Glomerular endothelial cell (primary cell): ENCODE measurements at regions not wholly inside any gene's neighbourhood (a gene's known extent, or its start where the extent isn't known, plus 50 kb on each side); places are given as distances from the start of the nearest gene placed in this dataset.
A peak's percentile ranks its signal among the peaks of the same experiment; 100 is the strongest.
"Not testable (repeated sequence)": the region's sequence is repeated elsewhere in the genome, so short reads cannot be mapped to it uniquely, and the experiment has no call there.

Experiments used
- DNase-seq: peaks from one replicate; pipeline ENCODE4 v3.0.0-alpha.2; 2011; ENCODE audit warnings: low read depth, low spot score; ENCODE audit errors: extremely low read depth

DNA sequence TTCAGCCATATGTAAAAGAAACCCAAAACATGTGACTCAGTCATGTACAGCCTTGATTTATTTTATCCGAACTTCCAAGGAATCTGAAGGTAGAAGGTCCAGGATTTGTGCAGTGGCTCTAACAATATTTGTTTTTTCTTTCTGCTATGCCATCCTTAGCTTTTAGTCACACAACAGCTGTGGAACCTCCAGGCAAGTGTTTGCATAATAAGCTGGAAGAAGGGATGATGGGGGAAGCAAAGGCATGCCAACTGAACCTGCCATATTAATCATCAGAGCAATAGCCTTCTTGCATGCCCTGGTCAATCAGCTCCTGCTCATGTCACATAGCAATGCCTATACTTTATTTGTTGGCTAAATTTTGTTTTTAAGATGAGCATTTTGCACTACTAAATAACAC is 444.7 kb upstream of the ARPP21 start:
- DNase-seq, result no peak

DNA sequence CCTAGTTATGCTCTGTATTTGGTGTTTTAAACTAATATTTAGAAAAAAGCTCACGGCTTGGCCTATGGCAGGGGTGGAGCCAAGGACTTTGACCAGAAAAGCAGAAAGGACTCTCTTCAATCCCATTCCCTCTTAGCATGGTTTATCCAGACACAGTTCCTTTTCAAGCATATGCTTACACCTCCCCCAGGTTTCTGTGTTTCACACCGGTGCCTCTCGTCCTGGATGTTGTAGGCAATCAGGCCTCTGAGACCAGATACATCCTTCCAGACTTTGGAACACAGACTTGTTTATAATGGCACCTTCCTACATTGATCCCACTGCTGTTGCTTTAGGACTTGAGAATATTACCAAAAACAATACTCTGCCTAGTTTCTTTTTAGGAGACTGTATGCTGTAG is 440.5 kb upstream of the ARPP21 start:
- DNase-seq, result no peak

DNA sequence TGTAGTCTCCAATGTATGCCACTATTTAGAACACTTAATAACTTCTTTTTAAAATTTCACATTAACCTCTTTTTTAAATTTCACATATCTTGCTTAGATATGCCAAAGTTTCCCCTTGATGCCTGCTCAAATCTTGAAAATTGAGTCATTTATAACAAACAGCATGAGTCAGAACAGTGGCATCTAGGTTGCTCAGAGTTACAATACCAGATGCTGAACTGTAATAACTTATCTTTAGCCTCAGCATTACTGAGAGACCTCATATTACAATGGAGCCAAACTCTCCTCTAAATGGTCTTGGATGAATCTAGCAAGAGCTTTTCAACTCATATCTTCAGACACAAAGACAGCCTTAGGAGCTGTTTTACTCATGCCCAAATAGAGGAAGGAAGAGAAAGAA is 439.3 kb upstream of the ARPP21 start:
- DNase-seq, result peak; percentile 18

DNA sequence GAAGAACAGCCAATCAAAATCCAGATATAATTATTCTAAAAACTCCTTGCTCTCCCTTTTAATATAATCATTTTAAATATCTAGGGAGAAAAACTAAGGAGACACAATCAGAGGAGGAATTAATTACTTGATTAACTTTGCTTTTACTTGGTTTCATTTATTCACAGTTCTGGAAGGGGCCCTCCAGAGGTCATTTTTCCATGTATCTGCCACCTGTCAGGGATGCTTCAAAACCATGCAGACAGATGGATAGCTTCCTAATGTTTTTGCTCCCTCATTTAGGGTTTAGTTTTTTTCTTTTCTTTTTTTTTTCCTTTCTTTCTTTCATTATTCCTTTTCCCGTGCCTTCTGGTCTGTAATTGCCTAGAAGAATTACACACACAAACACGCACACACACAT is 438.1 kb upstream of the ARPP21 start:
- DNase-seq, result no peak

DNA sequence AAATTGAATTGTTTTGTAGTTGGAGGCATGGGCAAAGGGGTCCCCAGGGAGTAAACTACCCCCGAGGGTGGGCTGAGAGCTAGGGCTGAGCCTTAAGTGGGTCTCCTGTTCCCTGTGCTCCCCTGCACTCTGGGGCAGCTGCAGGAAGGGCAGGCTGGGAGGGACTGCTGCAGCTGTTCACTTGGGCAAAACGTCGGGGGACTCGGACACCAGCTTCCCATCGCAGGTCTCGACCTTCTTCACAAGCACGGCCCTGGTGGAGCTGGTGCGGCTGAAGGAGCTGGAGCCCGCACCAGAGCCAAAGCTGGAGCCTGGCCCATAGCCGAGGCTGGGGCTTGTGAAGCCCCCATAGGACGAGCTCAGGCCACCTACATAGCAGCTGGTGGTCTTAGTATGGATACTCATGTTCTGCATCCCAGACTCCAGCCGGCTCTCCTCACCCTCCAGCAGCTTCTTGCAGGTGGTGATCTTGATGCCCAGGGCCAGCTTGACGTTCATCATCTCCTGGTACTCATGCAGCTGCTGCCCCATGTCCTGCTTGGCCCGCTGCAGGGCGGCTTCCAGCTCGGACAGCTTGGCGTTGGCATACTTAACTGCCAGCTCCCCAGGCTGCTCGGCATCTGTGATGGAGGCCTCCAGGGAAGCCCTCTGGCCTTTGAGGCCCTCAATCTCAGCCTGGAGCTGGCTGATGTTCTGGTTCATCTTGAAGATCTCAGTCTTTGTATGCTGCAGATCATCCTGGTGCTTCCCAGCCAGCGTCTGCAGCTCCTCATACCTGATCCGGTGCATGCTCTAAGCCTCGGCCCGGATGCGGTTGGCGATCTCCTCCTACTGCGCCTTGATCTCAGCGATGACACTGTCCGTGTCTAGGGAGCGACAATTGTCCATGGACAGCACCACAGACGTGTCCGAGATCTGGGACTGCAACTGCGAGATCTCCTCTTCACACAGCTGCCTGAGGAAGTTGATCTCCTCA is 423.5 kb upstream of the ARPP21 start:
- no peak for DNase-seq

DNA sequence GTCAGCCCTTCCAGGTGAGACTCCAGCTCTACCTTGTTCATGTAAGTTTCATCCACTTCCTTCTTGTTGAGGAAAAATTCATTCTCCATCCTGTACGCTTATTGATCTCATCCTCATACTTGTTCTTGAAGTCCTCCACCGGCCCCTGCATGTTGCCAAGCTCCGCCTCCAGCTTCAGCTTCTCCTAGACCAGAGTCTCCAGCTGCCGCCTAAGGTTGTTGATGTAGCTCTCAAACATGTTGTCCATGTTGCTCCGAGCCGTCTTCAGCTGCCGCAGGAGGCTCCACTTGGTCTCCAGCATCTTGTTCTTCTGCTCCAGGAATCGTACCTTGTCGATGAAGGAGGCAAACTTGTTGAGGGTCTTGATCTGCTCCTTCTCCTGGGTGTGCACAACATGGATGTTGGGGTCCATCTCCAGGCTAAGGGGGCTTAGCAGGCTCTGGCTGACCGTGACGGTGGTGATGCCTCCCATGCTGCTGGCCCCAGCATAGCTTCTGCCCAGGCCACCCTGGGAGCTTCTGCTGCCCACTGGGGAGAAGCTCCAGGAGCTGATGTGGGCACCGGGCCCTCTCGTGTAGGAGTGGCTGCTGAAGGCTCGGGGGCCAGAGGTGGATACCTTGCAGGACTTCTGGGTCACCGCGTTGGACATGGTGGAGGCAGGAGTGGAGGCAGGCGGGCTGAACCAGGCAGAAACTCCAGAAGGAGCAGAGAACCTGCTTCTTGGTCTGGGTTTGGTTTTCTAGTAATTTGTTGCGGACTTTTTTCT is 422.6 kb upstream of the ARPP21 start:
- DNase-seq, result no peak

DNA sequence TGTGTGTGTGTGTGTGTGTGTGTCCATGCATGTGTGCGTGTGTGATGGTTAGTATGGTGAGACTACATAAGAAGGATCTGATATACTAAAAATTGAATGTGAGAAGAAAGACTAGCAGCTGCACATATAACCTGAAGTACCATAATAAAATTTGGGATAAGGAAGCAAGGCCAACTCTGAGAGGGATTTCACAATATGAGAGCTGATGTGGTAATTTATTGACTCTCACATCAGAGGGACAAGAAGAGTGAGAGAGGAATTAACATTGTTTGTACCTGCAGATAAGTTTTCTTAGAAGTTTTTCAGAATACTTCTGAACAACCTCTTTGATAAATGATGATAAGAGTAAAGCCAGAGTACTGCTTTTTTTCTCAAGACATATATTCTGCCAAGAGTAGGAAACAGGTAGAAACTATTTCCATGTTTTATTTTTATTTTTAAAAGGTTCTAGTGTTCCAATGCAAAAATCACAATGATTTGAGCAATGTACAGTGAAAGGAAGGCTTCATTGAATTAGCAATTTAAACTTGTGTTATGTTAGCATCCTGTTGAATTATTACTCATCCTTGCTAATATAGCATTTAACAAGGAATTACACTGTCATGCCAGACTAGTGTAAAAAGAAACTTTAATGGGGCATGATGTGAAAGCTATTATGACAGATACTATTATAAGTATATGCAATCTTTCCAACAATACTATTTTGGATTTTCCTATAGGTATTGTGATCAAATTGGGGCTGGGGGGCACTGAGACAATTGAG is 415.5 kb upstream of the ARPP21 start:
- no peak for DNase-seq

DNA sequence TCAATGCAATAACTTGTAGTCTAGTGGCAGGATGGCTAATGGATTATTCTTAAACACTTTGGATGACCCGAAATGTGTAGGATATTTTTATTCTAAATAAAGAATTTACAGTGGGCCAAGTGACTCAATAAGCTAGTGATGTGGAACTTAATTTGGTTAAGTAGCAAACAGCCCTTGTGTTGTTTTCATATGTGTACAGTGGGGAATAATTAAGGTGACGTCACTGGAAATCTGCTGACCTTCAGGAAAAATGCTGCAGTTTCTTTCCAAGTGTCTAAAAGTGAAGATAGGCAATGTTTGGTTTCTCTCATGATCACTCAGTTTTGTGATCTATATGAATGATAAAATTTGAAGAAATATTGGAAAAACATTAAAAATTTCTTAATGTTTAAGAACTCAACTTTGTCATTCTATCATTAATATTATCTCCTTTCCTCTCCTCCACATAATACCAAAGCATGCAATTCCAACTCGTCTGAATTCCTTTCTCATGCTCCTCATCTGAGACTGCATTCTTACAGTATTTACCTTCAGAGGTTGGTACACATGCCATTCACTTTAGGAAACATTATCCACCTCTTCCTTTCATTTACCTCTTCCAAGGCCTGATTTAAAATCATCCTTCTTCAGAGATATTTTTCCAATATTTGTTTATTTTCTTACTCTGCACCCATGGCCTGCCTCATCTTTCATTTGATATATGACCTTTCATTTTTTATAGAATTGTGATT is 414.6 kb upstream of the ARPP21 start:
- DNase-seq, result no peak

DNA sequence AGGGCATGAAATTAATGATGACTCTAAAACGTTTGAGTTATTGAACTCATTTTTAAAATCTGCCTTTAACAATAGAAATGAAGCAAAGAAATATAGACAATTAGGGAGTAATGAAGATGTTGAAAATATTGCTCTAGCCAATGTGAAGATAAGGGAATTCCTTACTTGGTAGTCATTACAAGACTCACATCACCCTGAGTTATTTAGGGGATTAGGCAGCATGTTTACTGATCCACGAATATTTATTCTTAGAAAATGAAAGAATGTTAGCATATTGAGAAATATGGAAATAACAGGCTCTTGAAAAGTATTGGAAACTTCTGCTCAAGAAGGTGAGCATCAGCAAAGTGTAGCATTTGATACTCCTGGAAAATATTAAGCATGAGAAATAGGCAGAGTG is 398.1 kb upstream of the ARPP21 start:
- DNase-seq, result no peak

DNA sequence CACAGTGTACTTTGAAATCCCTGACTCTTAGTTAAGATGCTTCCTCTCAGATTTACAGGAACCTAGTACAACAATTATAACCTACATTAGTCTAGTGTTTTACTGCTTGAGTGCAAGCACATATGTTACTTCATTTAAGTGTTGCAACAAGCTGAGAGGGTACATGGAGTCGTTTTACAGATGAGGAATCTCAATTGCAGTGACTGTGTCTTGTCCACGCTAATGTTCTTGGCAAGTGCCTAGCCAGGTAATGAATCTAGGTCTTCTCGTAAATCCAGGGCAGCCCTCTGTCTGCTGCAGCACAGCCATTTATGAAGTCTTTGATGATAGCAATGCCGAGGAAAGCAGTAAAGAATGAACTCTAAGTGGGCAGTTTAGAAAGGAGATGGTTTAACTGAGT is 384.4 kb upstream of the ARPP21 start:
- DNase-seq, result no peak

DNA sequence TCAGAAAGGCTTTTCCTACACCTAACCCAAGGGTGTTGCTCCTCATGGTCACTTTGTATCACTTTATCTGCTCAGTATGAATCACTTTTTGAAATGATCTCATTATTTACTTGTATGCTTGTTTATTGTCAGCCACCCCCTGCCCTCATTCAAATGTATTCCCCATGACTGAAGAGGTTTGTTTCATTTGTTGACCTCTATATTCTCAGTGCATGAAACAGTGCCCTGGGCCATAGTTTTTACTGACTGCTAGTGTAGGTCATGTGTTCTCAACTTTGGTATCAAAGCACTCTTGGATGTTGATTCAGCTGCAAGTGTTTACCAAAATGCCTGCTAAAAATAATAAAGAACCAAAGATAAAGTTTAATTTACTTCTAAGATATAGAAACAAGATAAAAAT is 381.7 kb upstream of the ARPP21 start:
- DNase-seq, result no peak

DNA sequence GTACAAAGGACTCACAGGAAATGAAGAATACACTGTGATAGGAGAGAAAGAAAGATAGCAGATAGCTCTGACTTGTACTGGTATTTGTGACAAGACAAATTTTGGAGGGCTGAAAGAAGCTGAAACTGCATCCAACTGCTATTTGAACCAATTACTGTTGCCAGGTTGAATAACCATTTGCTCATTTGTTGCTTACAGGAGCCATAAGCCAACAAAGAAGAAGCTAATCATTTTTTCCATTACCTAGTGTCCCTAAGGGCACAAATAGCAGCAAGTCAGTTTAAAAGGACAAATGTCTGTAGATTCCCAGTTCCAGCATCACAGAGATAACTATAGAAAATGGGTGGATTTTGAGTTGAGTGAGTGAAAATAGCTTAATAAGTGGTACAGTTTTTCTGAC is 376.9 kb upstream of the ARPP21 start:
- no peak for DNase-seq

DNA sequence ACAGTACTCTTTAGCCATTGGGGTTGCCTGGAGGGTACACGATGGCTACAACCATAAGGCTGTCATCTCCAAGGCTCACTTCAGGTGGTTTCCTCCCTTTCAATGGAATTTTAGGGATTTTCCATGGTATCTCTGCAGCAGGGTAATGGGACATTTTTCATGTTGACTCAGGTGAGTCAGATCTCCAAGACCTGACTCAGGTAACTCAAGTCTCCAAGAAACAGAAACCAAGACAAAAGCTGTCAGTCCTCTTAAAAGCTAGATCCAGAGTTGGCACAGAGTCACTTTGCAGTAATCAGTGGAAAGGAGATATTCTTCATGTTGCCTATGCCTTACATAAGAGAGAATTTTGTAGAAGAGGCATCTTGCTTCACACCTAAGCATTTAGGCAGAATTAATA is 375.8 kb upstream of the ARPP21 start:
- no peak for DNase-seq

DNA sequence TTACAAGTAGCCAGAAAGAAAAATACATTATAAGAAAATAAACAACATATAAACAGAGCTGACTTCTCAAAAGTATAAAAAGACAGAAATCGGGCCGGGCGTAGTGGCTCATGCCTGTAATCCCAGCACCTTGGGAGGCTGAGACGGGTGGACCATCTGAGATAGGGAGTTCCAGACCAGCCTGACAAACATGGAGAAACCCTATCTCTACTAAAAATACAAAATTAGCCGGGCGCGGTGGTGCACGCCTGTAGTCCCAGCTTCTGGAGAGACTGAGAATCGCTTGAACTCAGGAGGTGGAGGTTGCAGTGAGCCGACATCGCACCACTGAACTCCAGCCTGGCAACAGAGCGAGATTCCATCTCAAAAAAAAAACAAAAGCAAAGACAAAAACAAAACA is 373.3 kb upstream of the ARPP21 start:
- not testable (repeated sequence) for DNase-seq

DNA sequence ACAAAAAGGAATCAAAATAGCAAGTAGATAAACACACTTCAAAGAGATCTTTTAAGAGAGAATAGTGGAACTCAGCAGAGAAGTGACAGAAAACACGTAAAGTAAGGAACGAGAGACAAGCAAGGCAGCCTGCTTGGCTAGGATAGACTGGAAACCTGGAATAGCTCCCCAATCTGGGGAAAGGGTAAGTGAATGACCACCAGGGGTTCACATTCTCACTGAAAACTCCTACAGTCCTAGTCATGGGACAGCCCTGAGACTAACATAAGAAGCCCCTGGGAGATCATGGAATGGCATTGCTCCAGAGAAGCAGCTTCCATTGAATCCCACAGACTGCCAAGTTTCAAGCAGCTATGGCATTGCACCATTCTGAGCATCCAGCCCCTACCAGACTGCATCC is 363.6 kb upstream of the ARPP21 start:
- no peak for DNase-seq

DNA sequence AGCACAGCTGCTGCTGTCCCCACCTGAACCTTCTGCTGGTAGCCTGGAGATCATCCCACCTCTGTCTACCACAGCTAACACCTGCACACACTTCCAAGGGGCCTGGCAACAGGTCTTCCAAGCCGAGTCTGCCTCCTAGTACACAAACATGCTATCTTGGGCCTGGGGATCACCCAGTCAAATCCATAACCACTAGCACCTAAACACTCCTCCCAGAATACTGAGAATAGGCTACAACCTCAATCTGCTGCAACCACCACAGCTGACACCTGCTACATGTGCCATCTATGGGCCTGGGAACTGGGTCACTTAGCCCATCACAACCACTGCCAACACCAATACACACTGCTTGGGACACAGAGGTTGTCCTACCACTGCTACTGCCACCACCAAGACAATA is 362.8 kb upstream of the ARPP21 start:
- DNase-seq, result no peak

DNA sequence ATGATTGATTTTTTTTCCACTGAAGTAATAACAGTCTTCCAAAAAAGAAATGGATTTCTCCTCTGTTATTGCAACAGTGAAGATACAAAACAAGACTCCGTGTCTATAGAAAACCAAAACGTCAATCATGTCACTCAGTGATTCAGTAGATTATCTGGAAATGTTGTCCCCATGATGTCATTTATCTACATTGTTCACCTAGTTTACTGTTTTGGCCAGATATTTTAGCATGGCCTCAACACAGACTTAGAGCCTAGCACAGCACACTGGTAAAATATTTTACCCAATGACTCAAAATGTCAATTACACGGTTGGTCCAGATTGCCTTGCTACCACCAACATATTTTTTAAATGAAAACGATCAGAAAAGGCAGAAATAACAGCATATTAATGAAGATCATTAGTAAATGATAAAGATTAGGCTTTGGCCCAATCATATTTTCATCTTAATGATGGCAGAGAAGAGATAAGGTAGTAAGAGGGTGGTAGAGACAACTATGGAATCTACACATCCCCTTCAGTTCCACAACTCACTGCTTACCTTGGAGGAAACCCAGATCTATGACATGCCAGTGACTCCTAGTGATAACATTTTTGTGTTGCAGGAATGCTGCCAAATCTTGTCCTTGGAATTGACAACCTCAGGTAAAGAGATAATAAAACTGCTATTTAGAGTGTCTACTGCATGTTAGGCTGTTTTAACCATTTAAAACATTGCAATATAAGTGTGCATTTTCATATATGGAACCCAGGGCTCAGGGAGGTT is 347.7 kb upstream of the ARPP21 start:
- DNase-seq, result no peak

DNA sequence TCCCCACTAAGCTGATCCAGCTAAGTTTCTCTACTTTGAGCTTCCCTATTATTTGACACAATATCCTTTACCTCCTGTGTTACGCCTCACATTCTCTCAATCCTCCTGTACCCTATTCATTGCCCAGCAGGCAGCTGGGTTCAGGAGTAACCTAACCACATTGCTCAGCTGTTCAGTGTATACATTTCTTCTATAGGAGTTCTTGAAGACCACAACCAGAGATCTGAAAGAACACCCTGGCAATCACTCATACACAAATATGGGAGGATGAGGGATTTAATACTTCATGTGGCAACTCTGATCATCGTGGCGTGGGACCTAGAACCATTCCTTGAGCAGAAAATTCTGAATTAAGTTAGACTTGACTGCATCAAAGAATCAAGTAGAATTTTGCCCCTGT is 346.8 kb upstream of the ARPP21 start:
- DNase-seq, result no peak

DNA sequence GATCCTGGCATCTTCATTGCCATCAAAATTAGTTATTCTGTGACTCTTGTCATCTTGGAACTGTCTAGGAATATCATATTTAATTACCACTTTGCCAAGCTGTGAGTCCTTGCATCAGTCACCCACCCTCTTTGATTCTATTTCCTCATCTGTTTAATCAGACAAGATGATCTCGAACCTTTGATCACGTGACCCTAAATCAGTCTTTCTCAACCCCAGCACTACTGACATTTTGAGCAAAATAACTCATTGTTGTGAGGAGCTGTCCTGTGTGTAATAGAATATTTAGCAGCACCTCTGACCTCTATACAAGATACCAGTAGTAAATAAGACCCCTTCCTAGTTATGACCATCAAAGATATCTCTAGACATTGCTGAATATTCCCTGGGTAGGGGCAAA is 343.4 kb upstream of the ARPP21 start:
- no peak for DNase-seq

DNA sequence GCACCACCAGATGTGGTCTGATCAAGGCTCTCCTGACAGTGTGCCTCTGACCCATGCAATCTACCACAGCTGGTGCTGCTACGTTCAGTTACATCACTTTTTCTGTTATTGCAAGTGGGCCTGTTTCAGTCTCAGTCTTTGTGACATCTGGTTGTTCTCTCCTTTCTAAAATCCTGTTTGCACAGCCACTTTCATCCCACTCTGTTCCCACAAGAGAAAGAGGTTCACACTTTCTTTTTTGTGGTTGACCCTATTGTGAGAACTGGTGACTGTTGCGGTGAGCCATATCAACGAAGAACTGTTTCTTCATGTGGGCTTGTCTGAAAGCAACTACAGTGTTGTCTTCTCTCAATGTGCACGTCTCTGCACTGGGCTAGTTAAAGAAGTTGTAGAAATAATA is 342.8 kb upstream of the ARPP21 start:
- DNase-seq, result no peak
